NCI-H2227 treated with DMSO at 0.1 percent for 48 hours (cell line): ENCODE measurements at regions not wholly inside any gene's neighbourhood (a gene's known extent, or its start where the extent isn't known, plus 50 kb on each side); places are given as distances from the start of the nearest gene placed in this dataset.

ENCODE experiments used
- DNase-seq: peaks from one replicate; lab custom pipeline; 2025; lab: John Stamatoyannopoulos, UW

- peak; percentile 42 for DNase-seq
These were observed 139.5 kb upstream of the PRDM9 start for GRCh38 chr5:23367874-23368273.

GRCh38 chr5:23353286-23353685 is 154.1 kb upstream of the PRDM9 start:
- DNase-seq: no peak

GRCh38 chr5:23352446-23352845 is 155.0 kb upstream of the PRDM9 start:
- no peak for DNase-seq

- DNase-seq: no peak
These were observed 164.3 kb upstream of the PRDM9 start for GRCh38 chr5:23343121-23343520.

- DNase-seq: no peak
These were observed 174.7 kb upstream of the PRDM9 start for GRCh38 chr5:23332650-23333251.

- no peak for DNase-seq
These were observed 176.7 kb upstream of the PRDM9 start for GRCh38 chr5:23330726-23331125.

- DNase-seq: no peak
These were observed 187.5 kb upstream of the PRDM9 start for GRCh38 chr5:23319901-23320300.

- DNase-seq: no peak
These were observed 188.4 kb upstream of the PRDM9 start for GRCh38 chr5:23318960-23319359.

GRCh38 chr5:23318166-23318565 is 189.2 kb upstream of the PRDM9 start:
- DNase-seq: no peak

- no peak for DNase-seq
These were observed 191.3 kb upstream of the PRDM9 start for GRCh38 chr5:23316060-23316591.

GRCh38 chr5:23314827-23315226 is 192.6 kb upstream of the PRDM9 start:
- no peak for DNase-seq

- DNase-seq: no peak
These were observed 202.4 kb upstream of the PRDM9 start for GRCh38 chr5:23305055-23305454.

GRCh38 chr5:23303836-23304235 is 203.6 kb upstream of the PRDM9 start:
- no peak for DNase-seq

- DNase-seq: no peak
These were observed 204.0 kb upstream of the PRDM9 start for GRCh38 chr5:23303435-23303834.

GRCh38 chr5:23302438-23302837 is 205.0 kb upstream of the PRDM9 start:
- no peak for DNase-seq

GRCh38 chr5:23289162-23289561 is 218.2 kb upstream of the PRDM9 start:
- DNase-seq: no peak

- DNase-seq: no peak
These were observed 222.8 kb upstream of the PRDM9 start for GRCh38 chr5:23284656-23285055.

GRCh38 chr5:23274171-23274570 is 233.2 kb upstream of the PRDM9 start:
- DNase-seq: no peak

GRCh38 chr5:23269981-23270380 is 237.4 kb upstream of the PRDM9 start:
- no peak for DNase-seq

- DNase-seq: no peak
These were observed 239.3 kb upstream of the PRDM9 start for GRCh38 chr5:23268136-23268535.

GRCh38 chr5:23260621-23261020 is 246.8 kb upstream of the PRDM9 start:
- DNase-seq: no peak

- no peak for DNase-seq
These were observed 249.8 kb upstream of the PRDM9 start for GRCh38 chr5:23257656-23258055.

- DNase-seq: no peak
These were observed 253.7 kb upstream of the PRDM9 start for GRCh38 chr5:23253621-23254198.

GRCh38 chr5:23242891-23243290 is 264.5 kb upstream of the PRDM9 start:
- no peak for DNase-seq
